ENCODE measurements at regions not wholly inside any gene's neighbourhood (a gene's known extent, or its start where the extent isn't known, plus 50 kb on each side); places are given as distances from the start of the nearest gene placed in this dataset.

- TF ChIP-seq, protein P1, sequence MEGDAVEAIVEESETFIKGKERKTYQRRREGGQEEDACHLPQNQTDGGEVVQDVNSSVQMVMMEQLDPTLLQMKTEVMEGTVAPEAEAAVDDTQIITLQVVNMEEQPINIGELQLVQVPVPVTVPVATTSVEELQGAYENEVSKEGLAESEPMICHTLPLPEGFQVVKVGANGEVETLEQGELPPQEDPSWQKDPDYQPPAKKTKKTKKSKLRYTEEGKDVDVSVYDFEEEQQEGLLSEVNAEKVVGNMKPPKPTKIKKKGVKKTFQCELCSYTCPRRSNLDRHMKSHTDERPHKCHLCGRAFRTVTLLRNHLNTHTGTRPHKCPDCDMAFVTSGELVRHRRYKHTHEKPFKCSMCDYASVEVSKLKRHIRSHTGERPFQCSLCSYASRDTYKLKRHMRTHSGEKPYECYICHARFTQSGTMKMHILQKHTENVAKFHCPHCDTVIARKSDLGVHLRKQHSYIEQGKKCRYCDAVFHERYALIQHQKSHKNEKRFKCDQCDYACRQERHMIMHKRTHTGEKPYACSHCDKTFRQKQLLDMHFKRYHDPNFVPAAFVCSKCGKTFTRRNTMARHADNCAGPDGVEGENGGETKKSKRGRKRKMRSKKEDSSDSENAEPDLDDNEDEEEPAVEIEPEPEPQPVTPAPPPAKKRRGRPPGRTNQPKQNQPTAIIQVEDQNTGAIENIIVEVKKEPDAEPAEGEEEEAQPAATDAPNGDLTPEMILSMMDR (conservative IDR thresholded peaks at IDR 0.05 in 1 of 2, IDR thresholded peaks at IDR 0.05 in 1 of 2; ENCODE audit: extremely low read depth in 1 of 2, insufficient read depth in 1 of 2, low read depth in 1 of 2, low read length in 2 of 2), result no peak
- TF ChIP-seq EZH2 (IDR thresholded peaks at IDR 0.05; ENCODE audit: borderline replicate concordance, low read length), result no peak
Measured at GRCh38 chr1:168416220-168416619, 127.6 kb downstream of the XCL2 start.

Data from mammary epithelial cell (primary cell).